EL (cell line): ENCODE measurements at regions not wholly inside any gene's neighbourhood (a gene's known extent, or its start where the extent isn't known, plus 50 kb on each side); places are given as distances from the start of the nearest gene placed in this dataset.

Experiments used
- DNase-seq: peaks from one replicate; pipeline ENCODE4 v3.0.0-alpha.2; 2016

DNA sequence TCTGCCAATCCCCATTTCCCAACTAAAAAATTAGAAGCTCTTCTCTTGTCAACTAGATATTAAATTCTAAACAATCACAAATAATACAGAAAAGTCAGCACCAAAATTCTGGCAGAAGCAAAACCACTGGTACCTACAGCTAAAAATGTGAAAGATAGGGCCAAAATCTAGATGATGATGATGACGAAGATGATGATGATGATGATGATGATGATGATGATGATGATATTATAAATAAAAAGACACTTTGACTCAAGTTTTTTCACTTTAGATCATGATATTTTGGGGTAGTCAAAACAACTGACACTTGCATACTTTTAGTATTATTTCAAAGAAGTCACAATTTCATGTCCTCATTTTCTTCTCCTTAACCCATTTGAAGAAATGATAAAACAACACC, 470.1 kb upstream of the NR2F2 start:
- DNase-seq, result no peak

GRCh38 chr15:95864467-95864886, 466.0 kb upstream of the NR2F2 start:
- no peak for DNase-seq

GRCh38 chr15:95865330-95865739, 465.2 kb upstream of the NR2F2 start:
- no peak for DNase-seq

DNA sequence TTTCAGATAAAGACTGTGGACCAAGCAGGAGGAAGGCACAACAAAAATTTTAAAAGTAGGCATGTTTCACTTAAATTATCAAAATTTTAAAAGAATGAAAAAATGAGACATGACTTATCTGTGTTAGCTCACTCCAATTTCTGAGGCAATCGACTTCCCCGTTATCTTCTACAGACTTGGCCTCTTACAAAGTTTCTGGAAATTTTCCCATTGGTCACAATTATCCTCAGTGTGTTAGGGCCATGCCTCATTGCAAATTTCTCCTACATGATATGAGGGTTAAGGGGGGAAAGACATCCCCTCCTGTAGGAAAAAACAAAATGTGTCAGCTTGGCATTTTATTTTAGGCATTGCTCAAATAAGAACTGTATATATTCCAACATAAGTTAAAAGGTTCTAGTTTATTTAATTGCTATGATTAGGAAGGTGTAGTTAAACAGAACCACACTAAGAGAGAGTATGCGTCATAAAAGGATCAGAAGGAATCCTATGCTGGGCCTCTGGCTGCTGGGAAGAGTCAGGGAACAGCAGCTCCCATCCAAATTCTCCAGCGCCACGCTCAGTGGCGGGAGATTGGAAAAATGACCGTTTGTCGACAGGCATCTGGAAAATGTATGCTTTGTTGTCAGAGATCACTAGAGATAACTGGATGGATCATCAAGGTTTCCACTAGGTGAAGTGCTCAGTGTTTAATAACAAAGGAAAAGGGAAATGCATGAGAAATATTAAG, 463.6 kb upstream of the NR2F2 start:
- DNase-seq, result no peak

- DNase-seq, result no peak
Observed at GRCh38 chr15:95868450-95868849, 462.1 kb upstream of the NR2F2 start.

GRCh38 chr15:95868970-95869369, 461.5 kb upstream of the NR2F2 start:
- DNase-seq, result no peak

DNA sequence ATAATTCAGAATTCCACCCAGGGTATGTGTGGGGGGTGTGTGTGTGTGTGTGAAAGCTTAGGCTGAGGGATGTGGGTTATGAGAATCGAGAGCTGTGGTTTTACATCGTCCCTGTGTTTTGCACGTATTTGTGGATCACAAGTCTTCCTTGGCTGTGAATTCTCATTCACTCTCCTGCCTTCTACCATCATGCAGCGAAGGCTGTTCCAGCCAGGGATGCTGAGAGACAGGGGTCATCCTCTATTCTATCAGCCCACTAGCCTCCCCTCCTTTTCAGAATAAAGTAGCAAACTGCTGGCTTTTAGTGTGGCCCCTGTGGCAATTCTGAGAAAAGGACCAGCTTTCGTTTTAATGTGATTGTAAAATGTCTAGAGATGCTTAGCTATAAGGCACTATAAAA, 460.6 kb upstream of the NR2F2 start:
- DNase-seq, result no peak

DNA sequence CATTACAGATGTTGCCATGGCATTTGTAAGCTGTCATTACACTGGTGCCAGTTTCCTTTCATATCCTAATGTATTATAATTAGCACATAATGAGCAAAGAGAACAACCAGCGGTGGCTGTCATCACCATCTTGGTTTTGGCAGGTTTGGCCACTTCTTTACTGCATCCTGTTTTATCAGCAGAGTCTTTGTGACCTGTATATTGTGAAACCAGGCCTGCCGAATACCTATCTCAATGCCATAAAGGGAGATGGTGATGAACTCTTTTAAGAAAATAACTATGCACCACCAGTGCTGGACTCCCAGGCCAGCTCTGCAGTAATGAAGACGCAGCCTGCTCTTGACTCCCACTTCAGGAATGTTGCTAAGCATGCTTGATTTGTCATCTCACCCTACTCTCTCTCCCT, 458.1 kb upstream of the NR2F2 start:
- peak; percentile 84 for DNase-seq

- no peak for DNase-seq
Observed at GRCh38 chr15:95874637-95875036, 455.9 kb upstream of the NR2F2 start.

GRCh38 chr15:95875121-95875643, 455.3 kb upstream of the NR2F2 start:
- peak; percentile 81 for DNase-seq

DNA sequence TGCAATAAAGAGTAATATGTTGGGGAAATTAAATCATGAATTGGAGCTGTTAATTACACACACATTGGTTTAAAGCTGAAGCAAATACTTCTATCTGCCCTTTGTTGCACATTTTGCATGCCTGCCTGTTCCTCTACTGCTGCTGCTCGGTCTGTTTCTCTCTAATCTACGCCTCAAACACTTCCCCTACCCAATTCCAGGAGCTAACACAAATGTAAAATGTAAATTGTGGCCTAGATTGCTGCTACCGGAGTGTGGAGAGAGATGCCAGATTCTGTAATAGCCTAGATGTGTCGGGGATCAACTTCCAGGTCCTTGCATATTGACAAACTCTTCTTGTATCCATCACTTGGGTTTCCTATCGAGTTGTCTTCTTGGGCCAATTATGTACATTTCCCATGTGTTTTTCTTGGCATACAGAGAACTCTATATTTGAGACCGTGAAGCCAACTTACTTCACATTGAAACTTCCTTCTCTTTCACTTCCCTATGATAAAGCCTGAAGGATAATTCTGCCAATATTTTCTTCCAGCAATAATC, 450.4 kb upstream of the NR2F2 start:
- DNase-seq, result no peak

DNA sequence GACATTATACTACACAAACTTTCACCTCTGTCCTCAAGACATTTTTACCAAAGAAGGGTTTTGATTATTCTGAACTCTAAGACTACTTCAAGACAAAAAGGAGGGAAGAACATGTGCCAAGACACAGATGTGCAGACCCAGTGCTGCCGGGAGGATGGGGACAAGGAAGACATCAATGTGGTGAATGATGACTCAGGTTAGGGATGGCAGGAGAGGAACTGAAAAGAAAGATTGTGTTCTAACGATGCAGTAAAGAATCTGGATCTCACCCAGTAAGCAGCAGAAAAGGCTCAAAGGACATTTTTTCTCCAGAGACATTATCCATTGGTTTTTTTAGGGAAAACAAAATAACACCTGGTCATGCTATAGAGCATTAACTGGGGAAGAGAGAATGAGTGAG, 449.9 kb upstream of the NR2F2 start:
- DNase-seq, result no peak

DNA sequence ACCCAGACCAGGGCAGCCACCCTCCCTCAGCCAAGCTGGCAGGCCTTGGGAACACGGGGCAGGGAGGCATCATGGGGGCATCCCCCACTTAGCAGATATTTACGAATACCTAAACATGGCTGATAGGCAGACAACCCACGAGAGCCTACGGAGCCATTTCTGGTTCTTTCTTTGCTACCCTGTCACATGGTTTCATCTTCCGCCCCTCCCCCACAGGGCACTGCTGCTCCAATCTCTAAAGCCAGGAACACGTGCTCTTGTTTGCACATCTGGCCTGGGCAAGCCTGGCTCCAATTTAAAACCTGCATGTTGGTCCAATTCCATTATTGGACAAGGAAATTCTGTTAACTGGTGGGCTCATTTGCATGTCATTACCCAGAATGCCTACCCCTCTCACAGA, 447.4 kb upstream of the NR2F2 start:
- no peak for DNase-seq

- peak; percentile 55 for DNase-seq
Observed at GRCh38 chr15:95884276-95884675, 446.2 kb upstream of the NR2F2 start.

DNA sequence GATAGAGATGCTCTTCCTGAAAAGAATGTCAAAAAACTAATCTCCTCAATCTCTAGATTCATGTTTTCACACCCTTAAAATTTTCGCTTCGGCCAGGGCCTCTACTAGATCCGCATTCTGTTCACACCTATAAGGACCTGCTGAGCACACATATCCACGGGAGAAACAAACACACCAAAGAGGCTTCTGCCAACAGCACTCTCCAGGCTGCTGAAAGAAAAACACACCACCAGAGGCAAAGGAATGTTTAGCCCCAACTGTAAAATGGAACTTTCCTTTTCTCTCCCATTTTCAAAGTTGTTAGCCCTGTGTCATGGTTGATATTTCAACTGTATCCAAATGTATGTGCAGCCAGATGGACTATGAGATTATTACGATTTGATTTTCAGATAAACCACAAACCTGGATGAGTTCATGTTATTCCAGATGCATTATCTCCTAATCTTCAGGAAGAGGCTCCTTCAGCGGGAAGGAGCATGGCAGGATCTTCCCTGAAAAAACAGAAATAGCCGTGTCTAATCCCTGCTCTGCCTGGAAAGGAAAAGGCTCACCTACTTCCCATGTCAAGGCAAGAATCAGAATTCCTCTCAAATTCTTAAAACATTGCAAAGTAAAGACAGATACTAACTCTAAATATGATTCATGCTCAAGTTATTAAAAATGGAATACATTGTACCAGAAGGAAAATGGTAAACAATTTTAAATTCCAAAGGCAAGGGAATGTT, 442.7 kb upstream of the NR2F2 start:
- DNase-seq, result peak; percentile 64

- no peak for DNase-seq
Observed at GRCh38 chr15:95888762-95889161, 441.7 kb upstream of the NR2F2 start.

DNA sequence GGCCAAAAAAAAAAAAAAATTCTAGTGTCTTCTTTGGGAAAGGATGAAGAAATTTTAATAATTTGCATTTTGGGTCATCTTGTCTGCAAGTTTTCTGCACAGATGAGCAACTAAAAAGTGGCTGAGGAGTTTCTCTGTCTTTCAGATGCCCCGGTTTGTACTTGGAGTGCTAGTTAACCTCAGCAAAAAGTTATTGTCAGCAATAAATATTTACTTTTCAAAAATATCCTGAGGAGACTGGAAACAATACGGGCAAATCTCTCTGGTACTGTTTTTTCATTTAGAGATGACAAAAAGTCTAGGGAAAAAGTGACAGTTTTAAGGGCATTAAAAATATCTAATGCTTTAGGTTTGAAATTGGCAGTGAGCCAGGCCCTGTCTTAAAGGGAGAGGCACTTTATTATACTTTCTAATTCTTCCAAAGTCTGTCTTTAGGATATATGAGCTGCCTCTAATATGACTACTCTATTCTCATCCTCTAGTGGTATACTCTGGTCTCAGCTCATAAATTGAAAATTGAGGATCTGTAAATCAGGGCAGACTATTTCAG, 436.0 kb upstream of the NR2F2 start:
- no peak for DNase-seq

- no peak for DNase-seq
Observed at GRCh38 chr15:95895508-95895907, 435.0 kb upstream of the NR2F2 start.

- no peak for DNase-seq
Observed at GRCh38 chr15:95897651-95898050, 432.8 kb upstream of the NR2F2 start.

GRCh38 chr15:95898761-95899160, 431.7 kb upstream of the NR2F2 start:
- no peak for DNase-seq

DNA sequence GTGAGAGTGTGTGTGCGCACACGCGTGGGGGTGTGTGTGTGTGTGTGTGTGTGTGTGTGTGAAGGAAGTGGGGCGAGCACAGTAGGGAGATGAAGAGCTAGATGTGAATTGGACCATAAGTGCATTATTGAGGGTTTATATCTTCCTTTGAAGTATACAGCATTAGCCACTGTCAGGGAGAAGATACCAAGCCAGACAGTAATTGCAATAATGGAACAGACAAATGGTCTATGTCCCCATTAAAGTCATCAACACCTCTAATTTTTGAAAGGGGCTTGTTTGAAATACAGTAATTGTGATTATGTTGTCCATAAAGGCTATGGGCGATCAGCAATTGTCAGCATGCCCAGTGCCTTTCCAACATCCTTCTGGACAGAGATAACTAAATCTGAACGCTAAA, 429.2 kb upstream of the NR2F2 start:
- no peak for DNase-seq

GRCh38 chr15:95902606-95903005, 427.9 kb upstream of the NR2F2 start:
- DNase-seq, result no peak

GRCh38 chr15:95903352-95903751, 427.1 kb upstream of the NR2F2 start:
- DNase-seq, result no peak
